ENCODE measurements at regions not wholly inside any gene's neighbourhood (a gene's known extent, or its start where the extent isn't known, plus 50 kb on each side); places are given as distances from the start of the nearest gene placed in this dataset.

- H3K9me3 Mint-ChIP-seq, result no peaks in the 10 kb centered on the region
- Histone ChIP-seq H3T11ph (ENCODE audit: low read length) (no peak overlapping the region), H3K9me3 (ENCODE audit: control insufficient read depth, low read depth, low read length) (no peaks in the 10 kb centered on the region), H2AFZ (ENCODE audit: low read length) (no peak overlapping the region), H4K5ac (ENCODE audit: insufficient read length, low read depth, low read length) (no peak overlapping the region), H3K4me2 (ENCODE audit: insufficient read depth, insufficient read length, low read length) (no peak overlapping the region), H3K18ac (ENCODE audit: insufficient read length, low read depth, low read length) (no peak overlapping the region), H2BK20ac (ENCODE audit: low read depth, low read length, poor library complexity, severe bottlenecking) (no peak overlapping the region), H3K27ac (ENCODE audit: insufficient read length, low read depth, low read length) (no peak overlapping the region), H4K91ac (ENCODE audit: insufficient read length, low read depth, low read length) (no peak overlapping the region), H3K79me2 (ENCODE audit: insufficient read depth, low read length) (no peaks in the 10 kb centered on the region), H3K9ac (ENCODE audit: extremely low read depth, insufficient read length, low read length) (no peak overlapping the region), H3K4ac (ENCODE audit: low read depth, low read length) (no peak overlapping the region), H3K23ac (ENCODE audit: insufficient read length, low read depth, low read length) (no peak overlapping the region), H2BK5ac (ENCODE audit: insufficient read length, low read length) (no peak overlapping the region), H2BK15ac (ENCODE audit: low read depth, low read length) (no peak overlapping the region), H3K79me1 (ENCODE audit: insufficient read depth, low read depth, low read length, poor library complexity, severe bottlenecking) (no peaks in the 10 kb centered on the region), H3K14ac (ENCODE audit: insufficient read depth, low read length) (no peak overlapping the region), H3K4me1 (ENCODE audit: insufficient read depth, low read length) (no peaks in the 10 kb centered on the region), H2AK5ac (ENCODE audit: insufficient read length, low read length) (no peak overlapping the region), H2BK12ac (ENCODE audit: insufficient read length, low read depth, low read length) (no peak overlapping the region), H3K27me3 (ENCODE audit: insufficient read depth, low read length) (no peaks in the 10 kb centered on the region), H2BK120ac (ENCODE audit: low read depth, low read length, poor library complexity, severe bottlenecking) (no peak overlapping the region), H3K56ac (ENCODE audit: insufficient read length, low read depth, low read length) (no peak overlapping the region), H4K8ac (replicated peaks; ENCODE audit: insufficient read length, low read depth, low read length) (no peak overlapping the region), H4K20me1 (ENCODE audit: control insufficient read depth, insufficient read depth, insufficient read length) (no peaks in the 10 kb centered on the region), H3K23me2 (ENCODE audit: insufficient read length, low read depth, low read length, poor library complexity, severe bottlenecking) (no peaks in the 10 kb centered on the region)
- no CpG with 5 or more reads among the region's 2 CpGs for WGBS (ENCODE audit: extremely low coverage, insufficient read length, low lambda C conversion rate)
- no peak overlapping the region for H3K27ac Mint-ChIP-seq
- H3K4me3 Mint-ChIP-seq, result no peak overlapping the region
- DNase-seq, result no peak
- peaks cover 9 to 14% of the 10 kb centered on the region in 2 experiments for H3K4me1 Mint-ChIP-seq
- H3K36me3 Mint-ChIP-seq (ENCODE audit: insufficient read depth in 1 of 3, low read depth in 3 of 3), result no peaks in the 10 kb centered on the region
- no peak for TF ChIP-seq CTCF (conservative IDR thresholded peaks at IDR 0.05)
- no peaks in the 10 kb centered on the region; the same call in 1 of the 2 replicates for H3K27me3 Mint-ChIP-seq (ENCODE audit: low read depth)
Observed at GRCh38 chr10:120749072-120749471, 102.1 kb upstream of the WDR11 start.

Measured in H9 (cell line).